Loucy (cell line): ENCODE measurements at regions not wholly inside any gene's neighbourhood (a gene's known extent, or its start where the extent isn't known, plus 50 kb on each side); places are given as distances from the start of the nearest gene placed in this dataset.

Source experiments
- H2AFZ ChIP-seq: fragments of 200-600 bp; sonication (generic); 2 replicates; pipeline ENCODE4 v1.6.0; 2016; ENCODE audit warnings: antibody characterized with exemption, mild to moderate bottlenecking, low read length, moderate library complexity
- H3F3A ChIP-seq: fragments of 200-600 bp; 2 replicates; pipeline ENCODE4 v1.6.0; 2016; ENCODE audit warnings: antibody characterized with exemption, low read depth, mild to moderate bottlenecking
- H3K27me3 ChIP-seq: fragments of 200-600 bp; sonication (generic); 2 replicates; pipeline ENCODE4 v1.6.1; 2014; ENCODE audit warnings: low read length, mild to moderate bottlenecking; ENCODE audit not compliant: insufficient read depth, poor library complexity, severe bottlenecking
- H3K36me3 ChIP-seq: fragments of 200-600 bp; sonication (generic); 2 replicates; pipeline ENCODE4 v1.6.1; 2016; ENCODE audit warnings: low read length; ENCODE audit not compliant: insufficient read depth
- H3K4me1 ChIP-seq: fragments of 200-600 bp; sonication (generic); 2 replicates; pipeline ENCODE4 v1.5.1; 2014; ENCODE audit warnings: low read length, mild to moderate bottlenecking; ENCODE audit not compliant: insufficient read depth, poor library complexity, severe bottlenecking
- H3K4me2 ChIP-seq: fragments of 200-600 bp; sonication (generic); 2 replicates; pipeline ENCODE4 v1.6.0; 2014; ENCODE audit warnings: antibody characterized with exemption, low read length, low read depth, mild to moderate bottlenecking; ENCODE audit not compliant: poor library complexity, severe bottlenecking
- H3K4me3 ChIP-seq: fragments of 200-600 bp; sonication (generic); 2 replicates; pipeline ENCODE4 v1.5.1; 2014; ENCODE audit warnings: low read length, mild to moderate bottlenecking, mixed read lengths; ENCODE audit not compliant: poor library complexity, severe bottlenecking
- H3K79me2 ChIP-seq: fragments of 200-600 bp; sonication (generic); 2 replicates; pipeline ENCODE4 v1.6.1; 2014; ENCODE audit warnings: low read length; ENCODE audit not compliant: insufficient read depth
- H3K9ac ChIP-seq: fragments of 200-600 bp; sonication (generic); 2 replicates; pipeline ENCODE4 v1.6.0; 2014; ENCODE audit warnings: mild to moderate bottlenecking, low read depth, low read length, moderate library complexity; ENCODE audit not compliant: poor library complexity, severe bottlenecking
- H3K9me2 ChIP-seq: fragments of 200-600 bp; sonication (generic); replicated peaks from 2 replicates; pipeline ENCODE4 v1.6.1; 2016; ENCODE audit warnings: low read depth, low read length, mixed read lengths
- H3K9me3 ChIP-seq: fragments of 200-600 bp; sonication (generic); 2 replicates; pipeline ENCODE4 v1.6.1; 2014; ENCODE audit warnings: mild to moderate bottlenecking, antibody characterized with exemption, low read length, low read depth; ENCODE audit not compliant: insufficient read depth
- H4K20me1 ChIP-seq: fragments of 200-600 bp; sonication (generic); 2 replicates; pipeline ENCODE4 v1.6.0; 2014; ENCODE audit warnings: antibody characterized with exemption, low read length, mild to moderate bottlenecking; ENCODE audit not compliant: insufficient read depth, poor library complexity, severe bottlenecking
- CTCF ChIP-seq: fragments of 200-600 bp; sonication (generic); conservative IDR thresholded peaks from 2 replicates; pipeline ENCODE4 v1.5.1; 2014; ENCODE audit warnings: mild to moderate bottlenecking, antibody characterized with exemption, low read length
- EZH2phosphoT487 ChIP-seq: fragments of 200-600 bp; IDR thresholded peaks from 2 replicates; pipeline ENCODE4 v1.6.1; 2018; ENCODE audit warnings: antibody characterized with exemption, mild to moderate bottlenecking, moderate library complexity, borderline replicate concordance

- H3K79me2 ChIP-seq = no peaks in the 10 kb centered on the region
- no peaks in the 10 kb centered on the region for H4K20me1 ChIP-seq
- H2AFZ ChIP-seq = no peak overlapping the region
- peaks cover 19% of the 10 kb centered on the region for H3K4me1 ChIP-seq
- peak overlapping the region; percentile 31 for H3K4me2 ChIP-seq
- no peaks in the 10 kb centered on the region for H3K36me3 ChIP-seq
- no peaks in the 10 kb centered on the region for H3K9me3 ChIP-seq
- H3K4me3 ChIP-seq = no peak overlapping the region
- H3K9me2 ChIP-seq = no peaks in the 10 kb centered on the region
- H3F3A ChIP-seq = no peaks in the 10 kb centered on the region
- H3K9ac ChIP-seq = no peak overlapping the region
- no peak for TF ChIP-seq EZH2phosphoT487
- no peak for TF ChIP-seq CTCF
- no peaks in the 10 kb centered on the region for H3K27me3 ChIP-seq
Measured at GRCh38 chr7:94178230-94178629, 174.1 kb upstream of the BET1 start.

GRCh38 chr7:94179466-94179865 is 175.3 kb upstream of the BET1 start:
- Histone ChIP-seq H3K27me3 (no peaks in the 10 kb centered on the region), H3K4me1 (peaks cover 19% of the 10 kb centered on the region), H3K9me2 (no peaks in the 10 kb centered on the region), H3K4me3 (no peak overlapping the region), H3K9ac (no peak overlapping the region), H4K20me1 (no peaks in the 10 kb centered on the region), H3K36me3 (no peaks in the 10 kb centered on the region), H3F3A (no peaks in the 10 kb centered on the region), H3K79me2 (no peaks in the 10 kb centered on the region), H3K4me2 (no peak overlapping the region), H3K9me3 (no peaks in the 10 kb centered on the region), H2AFZ (no peak overlapping the region)
- TF ChIP-seq EZH2phosphoT487 (no peak), CTCF (no peak)

GRCh38 chr7:94182066-94182465 is 177.9 kb upstream of the BET1 start:
- no peaks in the 10 kb centered on the region for H3K27me3 ChIP-seq
- TF ChIP-seq CTCF (no peak), EZH2phosphoT487 (no peak)
- H3K36me3 ChIP-seq = no peaks in the 10 kb centered on the region
- no peak overlapping the region for H3K4me2 ChIP-seq
- peaks cover 14% of the 10 kb centered on the region for H3K4me1 ChIP-seq
- no peaks in the 10 kb centered on the region for H3F3A ChIP-seq
- H3K79me2 ChIP-seq = no peaks in the 10 kb centered on the region
- H2AFZ ChIP-seq = no peak overlapping the region
- H3K4me3 ChIP-seq = no peak overlapping the region
- no peaks in the 10 kb centered on the region for H3K9me3 ChIP-seq
- no peak overlapping the region for H3K9ac ChIP-seq
- no peaks in the 10 kb centered on the region for H4K20me1 ChIP-seq
- H3K9me2 ChIP-seq = no peaks in the 10 kb centered on the region
